ENCODE measurements at regions not wholly inside any gene's neighbourhood (a gene's known extent, or its start where the extent isn't known, plus 50 kb on each side); places are given as distances from the start of the nearest gene placed in this dataset.
"Not testable (repeated sequence)": the region's sequence is repeated elsewhere in the genome, so short reads cannot be mapped to it uniquely, and the experiment has no call there.

DNA sequence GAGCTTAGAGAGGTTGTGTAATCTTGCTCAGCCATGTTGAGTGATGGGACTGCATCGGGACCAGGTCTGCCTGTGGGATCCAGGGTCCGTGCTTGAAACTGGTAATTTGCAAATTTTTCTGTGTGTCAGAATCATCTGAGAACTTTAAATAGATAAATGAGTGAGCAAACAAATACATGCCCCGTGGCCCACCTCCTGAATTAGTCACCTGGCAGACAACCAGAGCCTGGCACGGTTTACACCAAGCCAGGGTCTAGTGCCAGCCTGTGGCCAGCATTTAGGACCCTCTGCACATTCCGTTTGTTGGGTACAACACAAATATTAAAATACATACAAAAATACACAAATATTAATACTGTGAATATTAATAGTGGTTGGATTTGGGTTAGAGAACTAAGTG, 90.6 kb upstream of the STOX2 start:
- in situ Hi-C loops (cut with MboI; ENCODE audit: low sequenced_read_pairs) = no loop called here

DNA sequence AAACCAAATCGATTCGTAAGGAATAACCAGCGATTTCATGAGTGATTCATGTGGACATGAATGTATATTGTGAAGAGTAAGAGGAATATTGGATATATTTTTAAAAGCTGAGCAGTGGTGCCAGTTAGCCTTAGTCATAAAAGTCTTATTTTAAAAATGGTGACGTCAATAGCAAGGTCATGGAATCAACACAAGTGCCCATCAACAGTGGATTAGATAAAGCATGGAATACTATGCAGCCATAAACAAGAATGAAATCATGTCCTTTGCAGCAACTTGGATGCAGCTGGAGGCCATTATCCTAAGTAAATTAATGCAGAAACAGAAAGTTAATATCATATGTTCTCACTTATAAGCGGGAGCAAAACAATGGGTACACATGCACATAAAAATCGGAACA, 89.0 kb upstream of the STOX2 start:
- in situ Hi-C loops (cut with MboI; ENCODE audit: low sequenced_read_pairs) = no loop called here

- in situ Hi-C loops (cut with MboI; ENCODE audit: low sequenced_read_pairs) = no loop called here
Measured at GRCh38 chr4:183816882-183817509, 88.1 kb upstream of the STOX2 start.

DNA sequence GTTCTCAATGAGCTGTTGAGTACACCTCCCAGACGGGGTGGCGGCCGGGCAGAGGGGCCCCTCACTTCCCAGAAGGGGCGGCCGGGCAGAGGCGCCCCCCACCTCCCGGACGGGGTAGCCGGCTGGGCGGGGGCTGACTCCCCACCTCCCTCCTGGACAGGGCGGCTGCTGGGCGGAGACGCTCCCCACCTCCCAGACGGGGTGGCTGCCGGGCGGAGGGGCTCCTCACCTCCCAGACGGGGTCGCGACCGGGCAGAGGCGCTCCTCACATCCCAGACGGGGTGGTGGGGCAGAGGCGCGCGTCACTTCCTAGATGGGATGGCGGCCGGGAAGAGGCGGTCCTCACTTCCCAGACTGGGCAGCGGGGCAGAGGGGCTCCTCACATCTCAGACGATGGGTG, 86.5 kb upstream of the STOX2 start:
- in situ Hi-C loops (cut with MboI; ENCODE audit: low sequenced_read_pairs) = not testable (repeated sequence)

DNA sequence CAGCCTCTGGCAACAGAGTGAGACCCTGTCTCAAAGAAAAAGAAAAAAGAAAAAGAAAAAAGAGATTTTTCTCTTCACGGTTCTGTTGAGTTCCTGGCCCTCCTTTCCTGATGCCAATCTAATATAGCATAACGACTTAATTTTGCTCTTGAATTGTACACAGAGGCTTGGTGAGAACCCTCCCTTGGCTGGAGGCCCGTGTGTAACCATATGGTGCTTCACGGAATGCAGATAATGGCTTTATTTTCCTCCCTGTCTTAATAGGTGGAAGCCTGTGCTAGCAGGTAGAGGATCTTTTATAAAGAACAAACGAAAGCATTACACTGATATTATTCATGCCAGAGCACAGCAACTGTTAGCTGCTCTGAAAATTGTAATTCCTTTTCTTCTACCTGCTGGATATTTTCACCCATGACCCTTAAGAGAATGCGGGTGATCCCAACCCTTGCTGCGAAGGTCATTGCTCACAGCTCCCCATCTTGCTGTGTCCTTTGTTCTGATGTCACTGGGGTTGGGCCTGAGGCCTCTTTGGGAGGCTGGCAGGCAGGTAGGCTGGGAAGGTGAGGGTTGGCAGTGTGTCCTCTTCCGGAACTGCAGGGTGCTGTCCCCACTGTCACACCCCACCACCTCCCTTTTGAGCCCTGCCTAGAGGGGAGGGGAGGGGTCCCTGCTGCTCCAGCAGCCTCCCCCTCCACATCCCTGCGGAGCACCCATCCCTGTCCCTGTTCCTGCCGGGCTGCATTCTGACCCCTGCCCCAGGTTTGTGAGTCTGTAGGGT, 83.8 kb upstream of the STOX2 start:
- in situ Hi-C loops (cut with MboI; ENCODE audit: low sequenced_read_pairs) = no loop called here

GRCh38 chr4:183823434-183823833, 81.7 kb upstream of the STOX2 start:
- in situ Hi-C loops (cut with MboI; ENCODE audit: low sequenced_read_pairs) = no loop called here

- in situ Hi-C loops (cut with MboI; ENCODE audit: low sequenced_read_pairs) = no loop called here
Measured at GRCh38 chr4:183825346-183825745, 79.8 kb upstream of the STOX2 start.

DNA sequence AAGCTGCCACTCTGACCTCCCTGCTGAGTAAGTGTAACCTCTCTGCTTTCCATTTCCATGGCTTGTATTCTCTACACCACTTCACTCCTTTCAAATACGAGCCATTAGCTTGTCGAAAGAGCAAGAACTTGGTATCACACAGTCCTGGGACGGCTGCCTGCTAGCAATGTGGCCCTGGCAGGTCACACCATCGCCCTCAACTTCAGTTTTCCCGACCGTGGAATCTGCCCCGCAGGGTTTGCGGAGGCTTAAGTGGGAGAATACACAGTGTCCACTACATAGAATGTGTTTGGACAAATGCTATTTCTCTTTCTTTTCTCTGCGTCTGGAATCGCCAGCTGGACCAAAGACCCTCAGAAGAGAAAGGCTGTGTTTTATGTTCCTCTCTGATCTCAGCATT, 78.6 kb upstream of the STOX2 start:
- in situ Hi-C loops (cut with MboI; ENCODE audit: low sequenced_read_pairs) = no loop called here

- in situ Hi-C loops (cut with MboI; ENCODE audit: low sequenced_read_pairs) = no loop called here
Measured at GRCh38 chr4:183828125-183828524, 77.0 kb upstream of the STOX2 start.

- in situ Hi-C loops (cut with MboI; ENCODE audit: low sequenced_read_pairs) = no loop called here
Measured at GRCh38 chr4:183828839-183829238, 76.3 kb upstream of the STOX2 start.

DNA sequence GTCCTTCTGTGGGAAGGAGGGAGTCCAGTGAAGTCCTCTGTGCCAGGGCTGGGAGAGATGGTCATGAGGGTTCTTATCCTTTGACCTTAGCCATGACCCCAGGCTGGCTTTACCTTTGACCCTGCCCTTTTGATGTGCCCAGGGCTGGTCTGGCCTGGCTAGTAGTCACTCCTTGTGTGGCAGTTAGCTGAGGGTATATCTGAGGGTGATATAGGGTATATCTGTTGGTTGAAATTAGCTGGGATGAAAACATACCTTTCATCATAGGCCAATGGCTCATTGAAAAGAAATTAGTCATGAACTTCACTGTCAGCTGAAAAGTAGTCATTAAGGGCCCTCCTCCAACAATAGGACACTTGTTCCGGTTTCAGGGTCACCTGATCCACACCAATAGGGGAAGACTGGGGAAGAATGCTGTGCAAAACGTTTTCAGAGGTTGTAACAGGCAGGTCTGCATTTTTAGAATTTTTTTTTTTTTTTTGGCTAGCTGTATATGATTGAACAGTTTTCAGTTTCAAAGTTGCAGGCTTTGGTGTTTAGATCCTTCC, 74.6 kb upstream of the STOX2 start:
- in situ Hi-C loops (cut with MboI; ENCODE audit: low sequenced_read_pairs) = loop anchor here (10.0 kb wide), 1 partner anchor 334 kb away; no protein-coding TSS in a partner anchor

DNA sequence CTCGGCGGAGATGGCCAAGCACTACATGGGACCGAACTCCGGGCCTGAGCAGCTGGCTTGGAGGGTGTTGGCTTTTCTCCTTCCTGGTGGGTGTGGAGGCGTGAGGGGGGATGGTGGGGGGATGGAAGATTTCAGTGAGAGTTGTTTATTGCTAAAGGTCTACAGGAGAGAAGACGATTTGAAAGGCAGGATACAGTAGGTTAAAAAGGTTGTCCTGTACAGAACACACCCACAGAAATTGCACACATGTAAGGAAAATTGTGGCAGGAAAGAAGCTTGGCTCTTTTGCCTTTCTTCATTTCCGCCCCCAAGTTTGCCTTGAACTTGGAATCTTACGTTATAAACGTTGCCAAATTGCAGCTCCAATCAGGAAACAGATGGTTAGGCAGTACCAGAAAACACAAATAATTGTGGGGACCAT, 74.1 kb upstream of the STOX2 start:
- in situ Hi-C loops (cut with MboI; ENCODE audit: low sequenced_read_pairs) = loop anchor here (10.0 kb wide), 1 partner anchor 334 kb away; no protein-coding TSS in a partner anchor

DNA sequence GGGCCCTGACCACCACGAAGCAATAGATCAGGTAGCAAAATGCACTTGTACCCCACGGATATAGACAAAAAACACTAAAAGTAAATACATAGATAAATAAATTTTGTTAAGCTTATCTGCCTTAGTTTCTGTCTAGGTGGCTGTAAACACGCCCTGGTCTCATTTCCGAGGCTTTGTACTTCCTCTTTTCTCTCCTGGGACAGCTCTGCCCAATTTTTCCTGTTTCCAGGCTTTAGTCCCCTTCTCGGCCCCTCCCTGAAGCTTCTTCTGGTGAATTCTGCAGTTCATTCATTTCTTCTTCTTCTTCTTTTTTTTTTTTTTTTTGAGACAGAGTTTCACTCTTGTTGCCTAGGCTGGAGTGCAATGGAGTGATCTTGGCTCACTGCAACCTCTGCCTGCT, 73.4 kb upstream of the STOX2 start:
- in situ Hi-C loops (cut with MboI; ENCODE audit: low sequenced_read_pairs) = loop anchor here (10.0 kb wide), 1 partner anchor 333 kb away; no protein-coding TSS in a partner anchor

- in situ Hi-C loops (cut with MboI; ENCODE audit: low sequenced_read_pairs) = loop anchor here (10.0 kb wide), 1 partner anchor 332 kb away; no protein-coding TSS in a partner anchor
Measured at GRCh38 chr4:183832776-183833450, 72.2 kb upstream of the STOX2 start.

DNA sequence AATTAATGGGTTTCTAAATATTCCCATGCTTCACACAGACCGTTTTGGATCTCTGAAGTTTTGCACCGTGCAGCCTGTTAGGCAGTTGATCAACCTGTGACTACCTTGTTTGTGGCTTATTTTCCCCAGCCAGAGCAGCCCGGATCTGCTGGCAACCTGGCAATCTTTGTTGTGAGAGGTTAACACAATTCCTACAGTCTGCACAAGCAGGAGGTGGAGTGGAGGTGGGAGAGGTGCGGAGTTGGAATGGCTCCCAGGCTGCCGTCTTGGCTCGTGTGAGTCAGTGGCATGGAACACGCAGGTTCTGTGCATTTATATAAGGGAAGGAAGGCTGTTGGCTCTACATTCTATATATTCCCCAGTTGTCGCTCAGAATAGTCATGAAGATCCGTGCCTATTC, 70.9 kb upstream of the STOX2 start:
- in situ Hi-C loops (cut with MboI; ENCODE audit: low sequenced_read_pairs) = loop anchor here (10.0 kb wide), 1 partner anchor 331 kb away; no protein-coding TSS in a partner anchor

- in situ Hi-C loops (cut with MboI; ENCODE audit: low sequenced_read_pairs) = loop anchor here (10.0 kb wide), 1 partner anchor 328 kb away; no protein-coding TSS in a partner anchor
Measured at GRCh38 chr4:183837222-183837621, 67.9 kb upstream of the STOX2 start.

DNA sequence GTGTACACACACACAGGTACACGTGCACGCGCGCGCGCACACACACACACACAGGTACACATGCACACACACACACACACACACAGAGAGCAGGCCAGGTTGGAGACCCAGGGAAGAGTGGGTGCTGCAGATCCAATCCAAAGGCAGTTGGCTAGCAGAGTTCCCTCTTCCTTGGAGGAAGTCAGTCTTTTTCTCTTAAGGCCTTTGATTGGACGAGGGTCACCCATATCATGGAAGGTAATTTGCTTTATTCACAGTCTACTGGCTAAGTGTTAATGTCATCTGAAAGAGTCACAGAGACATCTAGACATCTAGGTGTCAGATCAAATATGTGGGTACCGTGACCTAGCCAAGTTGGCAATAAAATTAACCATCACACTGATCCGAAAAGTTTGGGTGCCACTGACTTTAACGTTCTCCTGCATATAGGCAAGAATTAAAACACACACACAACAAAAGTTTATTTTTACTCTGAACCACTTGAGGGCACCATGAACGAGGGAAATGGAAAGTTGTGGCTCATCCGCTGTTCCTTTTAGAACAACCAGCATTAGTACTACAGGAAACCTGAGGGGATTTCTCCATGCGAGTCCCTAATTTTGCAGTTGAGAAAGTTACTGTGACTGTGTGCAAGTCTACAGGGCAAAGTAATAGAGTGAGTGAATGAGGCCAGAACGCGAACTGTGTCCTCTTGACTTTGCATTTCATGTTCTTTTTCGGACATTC, 66.0 kb upstream of the STOX2 start:
- in situ Hi-C loops (cut with MboI; ENCODE audit: low sequenced_read_pairs) = loop anchor here (10.0 kb wide), 1 partner anchor 326 kb away; no protein-coding TSS in a partner anchor

GRCh38 chr4:183840311-183840710, 64.8 kb upstream of the STOX2 start:
- in situ Hi-C loops (cut with MboI; ENCODE audit: low sequenced_read_pairs) = no loop called here

- in situ Hi-C loops (cut with MboI; ENCODE audit: low sequenced_read_pairs) = no loop called here
Measured at GRCh38 chr4:183841001-183841400, 64.1 kb upstream of the STOX2 start.

- in situ Hi-C loops (cut with MboI; ENCODE audit: low sequenced_read_pairs) = no loop called here
Measured at GRCh38 chr4:183842129-183842528, 63.0 kb upstream of the STOX2 start.

- in situ Hi-C loops (cut with MboI; ENCODE audit: low sequenced_read_pairs) = no loop called here
Measured at GRCh38 chr4:183843248-183843671, 61.8 kb upstream of the STOX2 start.

Data from HL-60/S4 treated with retinoic acid at 250 ng/mL for 4 days and 3 days (cell line).